ENCODE measurements at regions not wholly inside any gene's neighbourhood (a gene's known extent, or its start where the extent isn't known, plus 50 kb on each side); places are given as distances from the start of the nearest gene placed in this dataset.

- TF ChIP-seq HMGA1 (CRISPR knock-in tag; conservative IDR thresholded peaks at IDR 0.05) = no peak
- no peak for TF ChIP-seq MAFK (conservative IDR thresholded peaks at IDR 0.05 in 1 of 2, IDR thresholded peaks at IDR 0.05 in 1 of 2; ENCODE audit: low read length in 2 of 2)
- no peak for TF ChIP-seq ZNF782 (CRISPR knock-in tag; IDR thresholded peaks at IDR 0.05; ENCODE audit: borderline replicate concordance)
Measured at GRCh38 chr2:220154304-220154703, 526.9 kb downstream of the SLC4A3 start (continued).

- DNase-seq (ENCODE audit: low spot score) = no peak
- no peak overlapping the region for H3K9ac ChIP-seq (ENCODE audit: insufficient read depth, low read depth, low read length)
- no peaks in the 10 kb centered on the region for H4K20me1 ChIP-seq (ENCODE audit: insufficient read depth, low read length)
- H2AFZ ChIP-seq (ENCODE audit: low read length) = no peak overlapping the region
- WGBS (ENCODE audit: low lambda C conversion rate) = 3% methylated on average over 3 of the region's 3 CpGs
- no peaks in the 10 kb centered on the region for H3K27me3 ChIP-seq (ENCODE audit: control insufficient read depth in 1 of 2, insufficient read depth in 2 of 2, low read length in 2 of 2)
- POLR2A ChIA-PET = no interaction called here
- H3K4me2 ChIP-seq (ENCODE audit: low read depth, low read length) = no peak overlapping the region
- FAIRE-seq = no peak
- CTCF ChIA-PET (ENCODE audit: low intra/inter-chr PET ratio, low total read pairs) = no interaction called here
- H3K4me1 ChIP-seq (ENCODE audit: insufficient read depth, low read length) = no peaks in the 10 kb centered on the region
- no peak overlapping the region for H3K27ac ChIP-seq (ENCODE audit: extremely low read length, insufficient read depth, low read length)
- H3K79me2 ChIP-seq (ENCODE audit: insufficient read depth, low read length) = no peaks in the 10 kb centered on the region
- no TSS peak for BruUV-seq (replicated peaks)
- H3K4me3 ChIP-seq (replicated peaks in 1 of 3; ENCODE audit: insufficient read depth in 1 of 3, low read depth in 2 of 3, low read length in 3 of 3) = no peak overlapping the region
- in situ Hi-C loops (cut with HindIII; ENCODE audit: extremely low pct_ligation_motif_present, low pct_unique_long_range_greater_than_20kb) = loop anchor here (25.0 kb wide), 1 partner anchor 1405 kb away; the partner anchor contains the start of gene EPHA4
- no peak for ATAC-seq
- H3K36me3 ChIP-seq (replicated peaks in 1 of 2; ENCODE audit: control insufficient read depth in 1 of 2, insufficient read depth in 2 of 2, low read length in 2 of 2) = no peaks in the 10 kb centered on the region
- H3K9me3 ChIP-seq (ENCODE audit: low read length) = no peaks in the 10 kb centered on the region
- intact Hi-C loops (cut with micrococcal nuclease; ENCODE audit: unreplicated experiment) = no loop called here
- TF ChIP-seq TCF7L2 (IDR thresholded peaks at IDR 0.05; ENCODE audit: low read depth, low read length) (no peak), MTA3 (CRISPR knock-in tag; IDR thresholded peaks at IDR 0.05) (no peak), ZNF12 (CRISPR knock-in tag; IDR thresholded peaks at IDR 0.05) (no peak), PATZ1 (CRISPR knock-in tag; IDR thresholded peaks at IDR 0.05) (no peak), YEATS4 (CRISPR knock-in tag; IDR thresholded peaks at IDR 0.05; ENCODE audit: borderline replicate concordance) (no peak), MXI1 (IDR thresholded peaks at IDR 0.05; ENCODE audit: borderline replicate concordance, low read depth, low read length) (no peak)
- TF ChIP-seq, protein P1, sequence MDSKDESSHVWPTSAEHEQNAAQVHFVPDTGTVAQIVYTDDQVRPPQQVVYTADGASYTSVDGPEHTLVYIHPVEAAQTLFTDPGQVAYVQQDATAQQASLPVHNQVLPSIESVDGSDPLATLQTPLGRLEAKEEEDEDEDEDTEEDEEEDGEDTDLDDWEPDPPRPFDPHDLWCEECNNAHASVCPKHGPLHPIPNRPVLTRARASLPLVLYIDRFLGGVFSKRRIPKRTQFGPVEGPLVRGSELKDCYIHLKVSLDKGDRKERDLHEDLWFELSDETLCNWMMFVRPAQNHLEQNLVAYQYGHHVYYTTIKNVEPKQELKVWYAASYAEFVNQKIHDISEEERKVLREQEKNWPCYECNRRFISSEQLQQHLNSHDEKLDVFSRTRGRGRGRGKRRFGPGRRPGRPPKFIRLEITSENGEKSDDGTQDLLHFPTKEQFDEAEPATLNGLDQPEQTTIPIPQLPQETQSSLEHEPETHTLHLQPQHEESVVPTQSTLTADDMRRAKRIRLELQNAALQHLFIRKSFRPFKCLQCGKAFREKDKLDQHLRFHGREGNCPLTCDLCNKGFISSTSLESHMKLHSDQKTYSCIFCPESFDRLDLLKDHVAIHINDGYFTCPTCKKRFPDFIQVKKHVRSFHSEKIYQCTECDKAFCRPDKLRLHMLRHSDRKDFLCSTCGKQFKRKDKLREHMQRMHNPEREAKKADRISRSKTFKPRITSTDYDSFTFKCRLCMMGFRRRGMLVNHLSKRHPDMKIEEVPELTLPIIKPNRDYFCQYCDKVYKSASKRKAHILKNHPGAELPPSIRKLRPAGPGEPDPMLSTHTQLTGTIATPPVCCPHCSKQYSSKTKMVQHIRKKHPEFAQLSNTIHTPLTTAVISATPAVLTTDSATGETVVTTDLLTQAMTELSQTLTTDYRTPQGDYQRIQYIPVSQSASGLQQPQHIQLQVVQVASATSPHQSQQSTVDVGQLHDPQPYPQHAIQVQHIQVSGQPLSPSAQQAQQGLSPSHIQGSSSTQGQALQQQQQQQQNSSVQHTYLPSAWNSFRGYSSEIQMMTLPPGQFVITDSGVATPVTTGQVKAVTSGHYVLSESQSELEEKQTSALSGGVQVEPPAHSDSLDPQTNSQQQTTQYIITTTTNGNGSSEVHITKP (CRISPR knock-in tag; IDR thresholded peaks at IDR 0.05; ENCODE audit: low read depth) = no peak
- TF ChIP-seq, protein P2, sequence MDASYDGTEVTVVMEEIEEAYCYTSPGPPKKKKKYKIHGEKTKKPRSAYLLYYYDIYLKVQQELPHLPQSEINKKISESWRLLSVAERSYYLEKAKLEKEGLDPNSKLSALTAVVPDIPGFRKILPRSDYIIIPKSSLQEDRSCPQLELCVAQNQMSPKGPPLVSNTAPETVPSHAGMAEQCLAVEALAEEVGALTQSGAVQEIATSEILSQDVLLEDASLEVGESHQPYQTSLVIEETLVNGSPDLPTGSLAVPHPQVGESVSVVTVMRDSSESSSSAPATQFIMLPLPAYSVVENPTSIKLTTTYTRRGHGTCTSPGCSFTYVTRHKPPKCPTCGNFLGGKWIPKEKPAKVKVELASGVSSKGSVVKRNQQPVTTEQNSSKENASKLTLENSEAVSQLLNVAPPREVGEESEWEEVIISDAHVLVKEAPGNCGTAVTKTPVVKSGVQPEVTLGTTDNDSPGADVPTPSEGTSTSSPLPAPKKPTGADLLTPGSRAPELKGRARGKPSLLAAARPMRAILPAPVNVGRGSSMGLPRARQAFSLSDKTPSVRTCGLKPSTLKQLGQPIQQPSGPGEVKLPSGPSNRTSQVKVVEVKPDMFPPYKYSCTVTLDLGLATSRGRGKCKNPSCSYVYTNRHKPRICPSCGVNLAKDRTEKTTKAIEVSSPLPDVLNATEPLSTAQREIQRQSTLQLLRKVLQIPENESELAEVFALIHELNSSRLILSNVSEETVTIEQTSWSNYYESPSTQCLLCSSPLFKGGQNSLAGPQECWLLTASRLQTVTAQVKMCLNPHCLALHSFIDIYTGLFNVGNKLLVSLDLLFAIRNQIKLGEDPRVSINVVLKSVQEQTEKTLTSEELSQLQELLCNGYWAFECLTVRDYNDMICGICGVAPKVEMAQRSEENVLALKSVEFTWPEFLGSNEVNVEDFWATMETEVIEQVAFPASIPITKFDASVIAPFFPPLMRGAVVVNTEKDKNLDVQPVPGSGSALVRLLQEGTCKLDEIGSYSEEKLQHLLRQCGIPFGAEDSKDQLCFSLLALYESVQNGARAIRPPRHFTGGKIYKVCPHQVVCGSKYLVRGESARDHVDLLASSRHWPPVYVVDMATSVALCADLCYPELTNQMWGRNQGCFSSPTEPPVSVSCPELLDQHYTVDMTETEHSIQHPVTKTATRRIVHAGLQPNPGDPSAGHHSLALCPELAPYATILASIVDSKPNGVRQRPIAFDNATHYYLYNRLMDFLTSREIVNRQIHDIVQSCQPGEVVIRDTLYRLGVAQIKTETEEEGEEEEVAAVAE (CRISPR knock-in tag; IDR thresholded peaks at IDR 0.05; ENCODE audit: borderline replicate concordance) = no peak
- TF ChIP-seq, protein P3, sequence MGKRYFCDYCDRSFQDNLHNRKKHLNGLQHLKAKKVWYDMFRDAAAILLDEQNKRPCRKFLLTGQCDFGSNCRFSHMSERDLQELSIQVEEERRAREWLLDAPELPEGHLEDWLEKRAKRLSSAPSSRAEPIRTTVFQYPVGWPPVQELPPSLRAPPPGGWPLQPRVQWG (CRISPR knock-in tag; IDR thresholded peaks at IDR 0.05; ENCODE audit: borderline replicate concordance, low read depth) = no peak
Measured at GRCh38 chr2:220157312-220157711, 529.9 kb downstream of the SLC4A3 start.
